ENCODE measurements at regions not wholly inside any gene's neighbourhood (a gene's known extent, or its start where the extent isn't known, plus 50 kb on each side); places are given as distances from the start of the nearest gene placed in this dataset.

DNA sequence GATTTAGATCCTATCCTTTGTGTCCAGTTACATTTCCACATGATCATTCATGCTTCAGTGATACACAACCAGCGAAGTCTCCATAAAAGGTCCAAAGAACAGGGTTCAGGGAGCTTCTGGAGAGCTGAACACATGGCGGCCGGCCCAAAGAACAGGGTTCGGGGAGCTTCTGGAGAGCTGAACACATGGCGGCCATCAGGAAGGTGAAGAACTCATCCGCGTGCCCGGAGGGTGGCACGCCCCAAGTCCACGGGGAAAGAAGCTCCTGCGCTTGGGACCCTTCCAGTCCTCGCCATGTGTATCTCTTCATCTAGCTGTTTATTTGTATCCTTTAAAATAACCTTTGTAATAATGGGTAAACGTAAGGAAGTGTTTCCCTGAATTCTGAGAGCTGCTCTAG lies 91.9 kb upstream of the FLRT2 start:
- DNase-seq (ENCODE audit: insufficient read length, low spot score): no peak
- TF ChIP-seq POLR2A (IDR thresholded peaks at IDR 0.05; ENCODE audit: low read depth, low read length): no peak
- no peak for FAIRE-seq

DNA sequence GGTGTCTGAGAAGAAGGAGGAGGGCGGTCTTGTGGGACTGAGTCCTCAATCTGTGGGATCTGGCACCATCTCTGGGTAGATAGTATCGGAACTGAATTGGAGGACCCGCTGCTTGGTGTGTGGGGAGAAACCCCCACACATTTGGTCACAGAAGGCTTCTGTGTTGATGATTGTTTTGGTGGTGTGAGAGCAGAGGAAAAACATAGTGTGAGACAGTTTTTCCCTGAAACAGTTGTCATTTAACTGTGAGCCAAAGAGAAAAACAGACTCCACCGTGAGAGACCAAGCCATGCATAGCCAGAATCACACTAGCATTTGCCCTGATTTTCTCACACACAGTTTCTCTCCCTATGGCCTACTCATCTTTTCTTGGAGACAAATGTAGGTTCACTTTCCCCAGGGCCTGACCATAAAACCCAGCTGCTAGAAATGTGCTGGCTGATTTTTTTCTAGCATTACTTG lies 91.4 kb upstream of the FLRT2 start:
- DNase-seq (ENCODE audit: insufficient read length, low spot score) (no peak), FAIRE-seq (no peak)
- TF ChIP-seq POLR2A (IDR thresholded peaks at IDR 0.05; ENCODE audit: low read depth, low read length): no peak

DNA sequence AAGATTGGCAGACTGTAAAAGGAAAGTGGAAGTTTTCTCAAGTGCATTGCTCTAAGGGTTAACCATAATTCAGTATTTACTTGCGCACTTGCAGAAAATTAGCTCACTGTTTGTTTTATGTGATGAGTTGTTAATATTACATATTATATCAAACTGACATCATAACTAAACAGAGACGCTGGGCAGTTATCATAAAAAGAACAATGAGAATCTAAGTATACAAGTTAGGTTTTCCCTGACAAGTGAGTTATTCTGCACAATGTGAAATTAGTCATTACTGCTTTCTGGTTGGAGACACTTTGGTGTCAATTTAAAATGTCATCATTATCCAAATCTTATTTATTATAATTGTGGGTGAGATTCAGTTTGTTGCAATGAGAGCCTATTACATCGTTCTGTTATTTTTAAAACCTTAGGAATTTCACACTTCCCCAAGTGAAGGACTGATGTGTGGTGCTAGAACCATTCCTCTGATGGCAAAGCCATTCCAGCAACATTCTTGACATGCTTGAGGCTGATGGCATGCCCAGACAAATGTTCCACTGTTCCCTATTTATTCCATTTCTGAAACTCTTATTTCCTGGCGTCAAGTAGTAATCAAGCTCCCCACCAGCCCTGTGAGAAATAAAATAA lies 90.1 kb upstream of the FLRT2 start:
- no peak for TF ChIP-seq POLR2A (IDR thresholded peaks at IDR 0.05; ENCODE audit: low read depth, low read length)
- FAIRE-seq (no peak), DNase-seq (ENCODE audit: insufficient read length, low spot score) (no peak)

DNA sequence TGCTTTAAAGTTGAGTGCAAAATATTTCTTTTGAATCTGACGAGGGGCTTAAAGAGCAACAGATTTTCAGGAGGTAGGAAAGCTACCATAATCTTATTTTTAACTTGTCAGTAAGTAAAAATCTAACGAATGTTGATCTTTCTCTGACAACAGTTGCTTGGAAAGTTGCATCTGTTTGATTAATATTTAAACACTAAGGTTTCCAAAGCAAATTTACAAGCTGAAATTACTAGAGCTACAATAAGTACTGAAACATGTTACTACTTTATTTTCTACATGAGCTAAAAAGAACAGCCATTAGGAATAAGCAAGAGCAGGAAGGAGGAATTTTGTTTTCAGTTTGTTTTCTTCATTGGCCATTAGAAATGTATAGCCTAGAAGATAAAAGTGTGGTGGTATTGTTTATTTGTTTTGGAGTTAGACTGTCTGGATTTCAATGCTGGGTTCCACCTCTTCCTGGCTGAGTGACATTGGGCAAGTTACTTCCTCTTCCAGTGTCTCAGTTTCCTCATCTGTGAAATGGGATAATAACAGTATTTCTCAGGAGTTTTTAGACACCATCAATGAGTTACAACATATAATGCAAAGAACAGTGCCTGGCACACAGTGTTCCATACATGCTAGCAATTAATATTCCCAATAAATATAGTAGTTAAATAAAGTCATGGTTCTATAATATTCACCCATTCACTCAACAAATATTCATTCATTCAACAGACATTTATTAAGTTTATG lies 87.9 kb upstream of the FLRT2 start:
- TF ChIP-seq POLR2A (IDR thresholded peaks at IDR 0.05; ENCODE audit: low read depth, low read length): no peak
- FAIRE-seq: no peak

DNA sequence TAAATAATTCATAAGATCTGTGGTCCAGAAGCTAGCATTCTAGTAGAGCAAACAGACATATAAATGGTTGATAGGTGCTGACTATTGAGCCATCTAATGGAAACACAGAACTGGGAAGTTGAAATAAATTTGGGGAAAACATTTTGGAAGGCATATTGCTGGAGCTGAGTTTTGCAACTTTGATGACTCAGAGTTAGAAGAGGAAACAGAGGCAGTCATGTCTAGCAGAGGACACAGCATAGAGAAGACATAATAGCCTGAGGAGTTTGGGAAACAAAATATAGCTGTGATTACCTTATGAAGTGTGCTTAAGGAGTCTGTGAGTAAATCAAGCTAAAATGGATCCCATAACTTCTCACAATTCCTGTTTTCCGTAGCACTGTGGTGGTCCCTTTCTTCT lies 86.9 kb upstream of the FLRT2 start:
- no peak for DNase-seq (ENCODE audit: insufficient read length, low spot score)
- TF ChIP-seq POLR2A (IDR thresholded peaks at IDR 0.05; ENCODE audit: low read depth, low read length): no peak
- FAIRE-seq: no peak

More for the DNA sequence above, 87.9 kb upstream of the FLRT2 start:
- DNase-seq (ENCODE audit: insufficient read length, low spot score): no peak

GRCh38 chr14:85444635-85445034 lies 85.3 kb upstream of the FLRT2 start:
- FAIRE-seq (no peak), DNase-seq (ENCODE audit: insufficient read length, low spot score) (no peak)
- TF ChIP-seq POLR2A (IDR thresholded peaks at IDR 0.05; ENCODE audit: low read depth, low read length): no peak

GRCh38 chr14:85445151-85445795 lies 84.7 kb upstream of the FLRT2 start:
- TF ChIP-seq POLR2A (IDR thresholded peaks at IDR 0.05; ENCODE audit: low read depth, low read length): no peak
- FAIRE-seq (no peak), DNase-seq (ENCODE audit: insufficient read length, low spot score) (no peak)

- TF ChIP-seq POLR2A (IDR thresholded peaks at IDR 0.05; ENCODE audit: low read depth, low read length): no peak
- DNase-seq (ENCODE audit: insufficient read length, low spot score) (no peak), FAIRE-seq (no peak)
Measured at GRCh38 chr14:85447883-85448282, 82.1 kb upstream of the FLRT2 start.

- FAIRE-seq (no peak), DNase-seq (ENCODE audit: insufficient read length, low spot score) (no peak)
- TF ChIP-seq POLR2A (IDR thresholded peaks at IDR 0.05; ENCODE audit: low read depth, low read length): no peak
Measured at GRCh38 chr14:85451421-85451820, 78.5 kb upstream of the FLRT2 start.

DNA sequence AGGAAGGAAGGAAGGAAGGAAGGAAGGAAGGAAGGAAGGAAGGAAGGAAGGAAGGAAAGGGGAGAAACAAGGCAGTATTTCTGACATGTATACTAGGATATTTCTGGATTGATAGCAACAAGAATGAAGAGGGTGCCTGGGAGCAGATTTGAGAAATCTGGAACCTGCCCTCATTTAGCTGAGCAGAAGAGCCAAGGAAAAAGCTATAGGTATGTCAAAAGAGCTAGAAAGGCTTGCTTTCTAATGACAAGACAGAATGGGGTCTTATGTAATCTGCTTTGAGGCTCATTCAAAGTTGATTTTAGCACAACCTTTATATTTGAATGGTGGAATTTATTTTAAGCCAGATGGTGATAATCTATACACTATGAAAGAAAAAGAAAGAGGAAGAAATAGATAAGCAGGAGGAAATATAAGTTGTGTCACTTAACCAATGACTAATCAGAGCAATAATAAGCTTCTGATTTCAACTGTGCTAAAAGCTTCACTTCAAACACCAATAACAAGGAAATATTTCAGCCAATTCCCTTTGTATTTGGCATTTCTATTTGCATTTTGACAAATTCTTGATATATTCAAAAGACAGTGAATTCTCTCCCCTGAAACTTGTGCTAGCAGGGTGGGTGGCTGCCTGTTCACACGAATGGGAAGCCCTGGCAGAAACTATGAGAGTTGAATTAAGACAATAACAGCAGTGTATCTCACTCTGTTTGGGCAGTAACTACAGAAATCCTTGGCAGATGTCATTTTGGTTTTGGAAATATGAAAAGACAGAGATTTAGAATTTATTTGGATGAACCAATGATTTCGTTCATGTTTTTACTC lies 76.3 kb upstream of the FLRT2 start:
- FAIRE-seq (no peak), DNase-seq (ENCODE audit: insufficient read length, low spot score) (no peak)
- TF ChIP-seq POLR2A (IDR thresholded peaks at IDR 0.05; ENCODE audit: low read depth, low read length): no peak

DNA sequence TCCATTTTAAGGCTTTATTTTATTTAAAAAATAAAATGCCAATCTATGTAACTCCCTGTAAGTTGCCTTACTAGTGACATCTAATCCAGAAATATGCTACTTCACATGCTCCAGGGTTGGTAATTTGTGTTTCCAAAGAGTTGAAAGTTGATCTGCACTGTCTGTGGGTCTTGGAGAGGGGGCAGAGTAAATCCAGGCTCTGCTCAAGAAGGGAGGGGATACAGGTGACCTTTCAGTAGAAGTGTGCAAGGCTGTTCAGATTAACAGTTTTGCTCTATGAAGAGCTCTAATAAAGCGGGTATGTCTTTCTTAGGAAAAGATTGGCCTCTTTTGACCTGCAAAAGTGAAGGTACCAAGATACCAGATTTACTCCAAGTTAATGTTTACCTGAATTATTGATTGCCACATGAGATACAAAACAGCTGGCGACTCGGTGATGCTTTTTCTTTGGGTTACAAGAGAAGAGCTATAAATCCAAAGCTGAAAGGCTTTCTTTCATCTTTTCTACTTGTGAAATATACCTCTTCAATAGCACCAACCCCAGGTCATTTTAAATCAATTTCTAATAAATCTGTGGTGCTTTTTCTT lies 75.6 kb upstream of the FLRT2 start:
- no peak for DNase-seq (ENCODE audit: insufficient read length, low spot score)
- no peak for FAIRE-seq
- no peak for TF ChIP-seq POLR2A (IDR thresholded peaks at IDR 0.05; ENCODE audit: low read depth, low read length)

DNA sequence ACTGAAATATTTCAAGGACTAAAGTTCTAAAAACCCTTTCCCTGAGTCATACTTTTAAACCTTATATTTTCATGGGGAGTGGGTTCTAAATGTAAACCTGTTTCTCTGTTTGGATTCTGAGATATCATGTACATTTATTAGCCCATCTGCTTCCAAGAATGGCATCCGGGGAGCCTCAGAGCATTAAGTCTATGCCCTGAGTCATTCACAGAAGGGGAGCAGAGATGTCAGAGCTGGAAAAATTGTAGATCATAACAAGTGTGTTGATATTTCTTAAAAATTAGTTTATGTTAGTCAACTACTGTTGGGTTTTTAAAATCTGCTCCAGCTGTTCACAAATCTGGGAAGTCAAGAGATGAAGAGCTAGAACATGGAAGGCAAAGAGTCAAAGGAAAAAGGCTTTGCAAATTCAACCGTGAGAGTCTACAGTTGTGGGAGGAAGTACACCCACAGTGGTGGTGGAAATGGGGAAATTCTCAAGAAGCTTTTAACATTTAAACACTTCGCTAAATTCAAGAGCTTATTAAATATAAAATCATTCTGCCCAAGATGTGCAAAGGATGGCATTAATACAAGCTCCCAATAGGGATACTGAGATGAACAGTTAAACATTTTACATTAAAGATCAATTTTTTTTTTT lies 70.5 kb upstream of the FLRT2 start:
- DNase-seq (ENCODE audit: insufficient read length, low spot score): no peak
- TF ChIP-seq POLR2A (IDR thresholded peaks at IDR 0.05; ENCODE audit: low read depth, low read length): no peak
- no peak for FAIRE-seq

- no peak for TF ChIP-seq POLR2A (IDR thresholded peaks at IDR 0.05; ENCODE audit: low read depth, low read length)
- FAIRE-seq: no peak
- no peak for DNase-seq (ENCODE audit: insufficient read length, low spot score)
Measured at GRCh38 chr14:85461432-85462133, 68.4 kb upstream of the FLRT2 start.

Measured in H54 (cell line).